CD4-positive, alpha-beta T cell (primary cell): ENCODE measurements at regions not wholly inside any gene's neighbourhood (a gene's known extent, or its start where the extent isn't known, plus 50 kb on each side); places are given as distances from the start of the nearest gene placed in this dataset.

Experiments used
- ATAC-seq: fragments of 200-7000 bp; cut with Tn5 transposase; one replicate; pipeline ENCODE4 v1.10.0; 2022; ENCODE audit warnings: mild to moderate bottlenecking; ENCODE audit not compliant: poor library complexity
- CTCF ChIA-PET: fragments of 350-600 bp; sonication (Branson Sonifier 250); formaldehyde crosslinking; loops from one replicate; lab custom pipeline; 2021; ENCODE audit warnings: antibody characterized with exemption, inconsistent platforms; lab: Charles Lee
- POLR2A ChIA-PET: fragments of 350-600 bp; sonication (Branson Sonifier 250); formaldehyde crosslinking; loops from one replicate; lab custom pipeline; 2021; ENCODE audit warnings: antibody characterized with exemption, inconsistent platforms; lab: Charles Lee
- DNase-seq, 14 experiments: peaks; one replicate each; pipeline ENCODE4 v3.0.0-alpha.2; 2013 to 2020; ENCODE audit warnings: mixed read lengths in 2 of 14
- H3K27ac ChIP-seq, 2 donors: one replicate each; pipeline versions ENCODE4 v1.5.1 to v1.7.0; 2013; ENCODE audit warnings: low read length in 2 of 2, low read depth in 1 of 2, mild to moderate bottlenecking in 1 of 2
- H3K27me3 ChIP-seq, 2 experiments: 1 replicate in 1 of 2; 2 replicates in 1 of 2; pipeline versions ENCODE4 v1.6.1 to v1.7.0; 2013; ENCODE audit warnings: low read length in 2 of 2, control low read depth in 1 of 2, mild to moderate bottlenecking in 1 of 2, moderate library complexity in 1 of 2; ENCODE audit not compliant: insufficient read depth in 2 of 2, control insufficient read depth in 1 of 2
- H3K36me3 ChIP-seq: one replicate; pipeline ENCODE4 v1.6.1; 2013; ENCODE audit warnings: low read length, control low read depth; ENCODE audit not compliant: insufficient read depth
- H3K4me1 ChIP-seq: one replicate; pipeline ENCODE4 v1.6.1; 2013; ENCODE audit warnings: low read length, control low read depth; ENCODE audit not compliant: insufficient read depth
- H3K4me3 ChIP-seq: one replicate; pipeline ENCODE4 v1.5.1; 2013; ENCODE audit warnings: mild to moderate bottlenecking, low read length, moderate library complexity
- H3K9me3 ChIP-seq, 2 experiments: 1 replicate in 1 of 2; 2 replicates in 1 of 2; pipeline versions ENCODE4 v1.6.1 to v1.7.0; 2013; ENCODE audit warnings: low read length in 2 of 2, mild to moderate bottlenecking in 2 of 2, control low read depth in 1 of 2, moderate library complexity in 1 of 2; ENCODE audit not compliant: control insufficient read depth in 1 of 2, insufficient read depth in 1 of 2
- H3K27ac Mint-ChIP-seq: one replicate; pipeline ENCODE4 v1.8.0; 2020; ENCODE audit warnings: mixed read lengths
- H3K27me3 Mint-ChIP-seq: one replicate; pipeline ENCODE4 v1.8.0; 2021; ENCODE audit warnings: mixed read lengths
- H3K36me3 Mint-ChIP-seq: one replicate; pipeline ENCODE4 v1.8.0; 2021; ENCODE audit warnings: low read depth, mixed read lengths
- H3K4me1 Mint-ChIP-seq: one replicate; pipeline ENCODE4 v1.8.0; 2021; ENCODE audit warnings: low read depth, mixed read lengths
- H3K4me3 Mint-ChIP-seq: one replicate; pipeline ENCODE4 v1.8.0; 2020; ENCODE audit warnings: mild to moderate bottlenecking, mixed read lengths
- H3K9me3 Mint-ChIP-seq: one replicate; pipeline ENCODE4 v1.8.0; 2020; ENCODE audit warnings: mixed read lengths
- intact Hi-C, 2 experiments: fragments of 100-400 bp; cut with DNase I in 1 of 2; cut with micrococcal nuclease in 1 of 2; formaldehyde crosslinking; loops; one replicate each; pipeline versions ENCODE4 v1.15.1 to v1.9.0; 2023 to 2025; cut with DNase I, micrococcal nuclease
- TF ChIP-seq, protein P1 (sequence below): fragments of 200-600 bp; IDR thresholded peaks from one replicate; pipeline ENCODE4 v1.8.0; 2022; ENCODE audit warnings: antibody characterized with exemption, mild to moderate bottlenecking

DNA sequence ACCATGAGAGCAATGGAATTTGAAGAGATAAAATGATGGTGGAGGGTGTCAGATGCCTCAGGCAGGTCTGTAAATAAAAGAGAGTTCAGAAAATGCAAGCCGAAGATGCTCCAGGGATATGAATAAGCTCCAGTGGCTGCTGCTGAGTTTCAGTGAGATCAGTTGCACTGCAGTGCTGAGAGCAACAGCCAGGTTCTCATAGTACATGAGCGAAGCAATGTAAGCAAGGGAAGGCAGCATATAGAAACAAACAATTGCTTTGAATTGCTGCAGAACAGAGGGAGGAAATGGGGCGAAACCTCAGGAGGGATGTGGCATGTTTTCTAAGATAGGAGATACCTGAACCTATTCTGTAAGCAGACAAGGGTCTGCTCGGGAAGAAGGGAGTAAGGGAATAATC lies 369.5 kb downstream of the AASDHPPT start:
- CTCF ChIA-PET: no interaction called here
- DNase-seq (no peak), ATAC-seq (no peak)
- H3K9me3 ChIP-seq: no peaks in the 10 kb centered on the region
- H3K36me3 Mint-ChIP-seq: no peaks in the 10 kb centered on the region
- H3K27me3 ChIP-seq: no peaks in the 10 kb centered on the region
- H3K27ac ChIP-seq: no peak overlapping the region
- intact Hi-C loops: no loop called here
- no peaks in the 10 kb centered on the region for H3K36me3 ChIP-seq
- no peak overlapping the region for H3K4me3 ChIP-seq
- H3K27ac Mint-ChIP-seq: no peak overlapping the region
- no peaks in the 10 kb centered on the region for H3K4me1 ChIP-seq
- POLR2A ChIA-PET: no interaction called here
- TF ChIP-seq, protein P1, sequence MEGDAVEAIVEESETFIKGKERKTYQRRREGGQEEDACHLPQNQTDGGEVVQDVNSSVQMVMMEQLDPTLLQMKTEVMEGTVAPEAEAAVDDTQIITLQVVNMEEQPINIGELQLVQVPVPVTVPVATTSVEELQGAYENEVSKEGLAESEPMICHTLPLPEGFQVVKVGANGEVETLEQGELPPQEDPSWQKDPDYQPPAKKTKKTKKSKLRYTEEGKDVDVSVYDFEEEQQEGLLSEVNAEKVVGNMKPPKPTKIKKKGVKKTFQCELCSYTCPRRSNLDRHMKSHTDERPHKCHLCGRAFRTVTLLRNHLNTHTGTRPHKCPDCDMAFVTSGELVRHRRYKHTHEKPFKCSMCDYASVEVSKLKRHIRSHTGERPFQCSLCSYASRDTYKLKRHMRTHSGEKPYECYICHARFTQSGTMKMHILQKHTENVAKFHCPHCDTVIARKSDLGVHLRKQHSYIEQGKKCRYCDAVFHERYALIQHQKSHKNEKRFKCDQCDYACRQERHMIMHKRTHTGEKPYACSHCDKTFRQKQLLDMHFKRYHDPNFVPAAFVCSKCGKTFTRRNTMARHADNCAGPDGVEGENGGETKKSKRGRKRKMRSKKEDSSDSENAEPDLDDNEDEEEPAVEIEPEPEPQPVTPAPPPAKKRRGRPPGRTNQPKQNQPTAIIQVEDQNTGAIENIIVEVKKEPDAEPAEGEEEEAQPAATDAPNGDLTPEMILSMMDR: no peak
- H3K4me3 Mint-ChIP-seq: no peak overlapping the region
- no peaks in the 10 kb centered on the region for H3K4me1 Mint-ChIP-seq
- peaks cover 1% of the 10 kb centered on the region for H3K9me3 Mint-ChIP-seq
- no peaks in the 10 kb centered on the region for H3K27me3 Mint-ChIP-seq

DNA sequence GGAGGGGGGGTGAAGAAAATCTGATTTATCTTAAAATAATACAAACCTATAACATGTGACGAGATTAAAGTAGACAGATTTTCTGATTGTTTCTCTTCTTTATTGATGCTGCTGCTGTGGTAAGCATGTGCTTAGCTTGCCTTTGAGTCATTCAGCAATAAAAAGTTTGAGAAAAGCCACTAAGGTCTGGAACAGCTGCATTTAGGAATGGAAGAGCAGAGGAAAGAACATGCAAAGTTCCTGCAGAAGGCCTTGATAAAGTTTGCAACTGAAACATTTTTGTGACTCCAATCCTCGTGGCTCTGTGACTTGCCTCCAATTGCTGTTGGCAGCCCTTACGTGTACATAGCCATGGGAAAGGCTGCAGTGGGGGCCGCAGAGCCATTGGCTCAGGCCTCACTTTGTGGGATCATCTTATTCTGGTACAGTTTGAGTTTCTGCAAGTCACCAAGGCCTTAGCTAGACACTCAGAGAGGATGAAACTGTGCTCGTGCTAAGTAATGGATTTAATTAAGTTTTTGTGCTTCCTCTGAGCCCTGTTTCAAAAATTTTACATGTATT lies 370.2 kb downstream of the AASDHPPT start:
- ATAC-seq: no peak
- intact Hi-C loops: no loop called here
- no peaks in the 10 kb centered on the region for H3K27me3 Mint-ChIP-seq
- Histone ChIP-seq H3K4me1 (no peaks in the 10 kb centered on the region), H3K9me3 (no peaks in the 10 kb centered on the region), H3K36me3 (no peaks in the 10 kb centered on the region), H3K27me3 (no peaks in the 10 kb centered on the region), H3K4me3 (no peak overlapping the region), H3K27ac (no peak overlapping the region)
- ChIA-PET POLR2A (no interaction called here), CTCF (no interaction called here)
- DNase-seq: no peak
- TF ChIP-seq, protein P1: no peak
- no peaks in the 10 kb centered on the region for H3K4me1 Mint-ChIP-seq
- no peaks in the 10 kb centered on the region for H3K36me3 Mint-ChIP-seq
- peaks cover 1% of the 10 kb centered on the region for H3K9me3 Mint-ChIP-seq
- H3K27ac Mint-ChIP-seq: no peak overlapping the region
- H3K4me3 Mint-ChIP-seq: no peak overlapping the region

DNA sequence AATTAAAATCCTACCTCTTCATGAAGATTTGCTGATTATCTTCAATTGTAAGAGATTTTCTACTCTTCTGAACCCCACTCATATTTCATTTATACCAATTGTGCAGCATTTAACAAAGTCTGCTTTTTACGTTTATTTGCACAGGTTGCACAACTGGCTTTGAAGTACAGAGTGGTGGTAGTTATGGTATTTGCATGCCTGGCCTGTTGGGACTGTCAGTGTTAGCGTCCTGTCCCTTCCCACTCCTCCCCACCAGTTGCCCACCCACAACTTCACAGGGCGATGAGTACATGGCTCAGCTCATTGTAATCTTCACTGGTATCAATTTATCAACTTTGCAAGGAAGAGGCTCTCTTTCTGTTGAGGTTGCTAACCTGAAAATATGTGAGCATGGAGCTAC lies 372.3 kb downstream of the AASDHPPT start:
- ChIA-PET CTCF (no interaction called here), POLR2A (no interaction called here)
- no peaks in the 10 kb centered on the region for H3K4me1 Mint-ChIP-seq
- Histone ChIP-seq H3K27ac (no peak overlapping the region), H3K4me1 (no peaks in the 10 kb centered on the region), H3K4me3 (no peak overlapping the region), H3K9me3 (no peaks in the 10 kb centered on the region), H3K27me3 (no peaks in the 10 kb centered on the region), H3K36me3 (no peaks in the 10 kb centered on the region)
- H3K27me3 Mint-ChIP-seq: no peaks in the 10 kb centered on the region
- intact Hi-C loops: no loop called here
- peaks cover 6% of the 10 kb centered on the region for H3K9me3 Mint-ChIP-seq
- H3K36me3 Mint-ChIP-seq: no peaks in the 10 kb centered on the region
- no peak for DNase-seq
- no peak overlapping the region for H3K27ac Mint-ChIP-seq
- TF ChIP-seq, protein P1: no peak
- H3K4me3 Mint-ChIP-seq: no peak overlapping the region
- no peak for ATAC-seq
